Peyer's patch (tissue), 4 donors: ENCODE measurements at regions not wholly inside any gene's neighbourhood (a gene's known extent, or its start where the extent isn't known, plus 50 kb on each side); places are given as distances from the start of the nearest gene placed in this dataset.

ENCODE experiments used
- DNase-seq, 3 donors: peaks; one replicate each; pipeline ENCODE4 v3.0.0-alpha.2; 2017 to 2019
- H3K27ac ChIP-seq, 4 donors: fragments of 200-600 bp; sonication (generic); one replicate each; pipeline ENCODE4 v1.5.1; 2016 to 2019
- H3K27me3 ChIP-seq, 2 donors: fragments of 200-600 bp; sonication (generic); one replicate each; pipeline ENCODE4 v1.5.1; 2019
- H3K36me3 ChIP-seq, 3 donors: fragments of 200-600 bp; sonication (generic); one replicate each; pipeline ENCODE4 v1.5.1; 2016 to 2019
- H3K4me1 ChIP-seq, 4 donors: fragments of 200-600 bp; sonication (generic); one replicate each; pipeline ENCODE4 v1.5.1; 2016 to 2019
- H3K4me3 ChIP-seq, 4 donors: fragments of 200-600 bp; sonication (generic); 1 replicate in 3 of 4; 2 replicates in 1 of 4; pipeline ENCODE4 v1.5.1; 2016 to 2019; ENCODE audit warnings: mild to moderate bottlenecking in 1 of 4
- H3K9me3 ChIP-seq, 4 donors: fragments of 200-600 bp; sonication (generic); one replicate each; pipeline ENCODE4 v1.5.1; 2016 to 2019; ENCODE audit warnings: mild to moderate bottlenecking in 1 of 4
- CTCF ChIP-seq, 6 experiments: fragments of 450-650 bp in 4 of 6; fragments of 200-600 bp in 2 of 6; sonication (generic) in 1 of 6; IDR thresholded peaks; one replicate each; pipeline ENCODE4 v1.5.1; 2017 to 2019; ENCODE audit warnings: antibody characterized with exemption in 6 of 6, mild to moderate bottlenecking in 3 of 6, moderate library complexity in 1 of 6
- POLR2A ChIP-seq, 2 donors: fragments of 450-650 bp; IDR thresholded peaks; one replicate each; pipeline ENCODE4 v1.5.1; 2017; ENCODE audit warnings: antibody characterized with exemption in 2 of 2, mild to moderate bottlenecking in 2 of 2, moderate library complexity in 2 of 2

- Histone ChIP-seq H3K4me1 (no peaks in the 10 kb centered on the region), H3K27me3 (no peaks in the 10 kb centered on the region), H3K36me3 (no peaks in the 10 kb centered on the region), H3K9me3 (no peaks in the 10 kb centered on the region), H3K27ac (no peak overlapping the region), H3K4me3 (no peak overlapping the region)
- no peak for TF ChIP-seq CTCF (IDR thresholded peaks at IDR 0.05)
- TF ChIP-seq POLR2A (IDR thresholded peaks at IDR 0.05) = no peak
- no peak for DNase-seq
These were observed 525.6 kb downstream of the MDFIC start for GRCh38 chr7:115447495-115447894.

GRCh38 chr7:115441033-115441432 is 519.1 kb downstream of the MDFIC start:
- H3K9me3 ChIP-seq = no peaks in the 10 kb centered on the region
- H3K36me3 ChIP-seq = no peaks in the 10 kb centered on the region
- TF ChIP-seq POLR2A (IDR thresholded peaks at IDR 0.05) (no peak), CTCF (IDR thresholded peaks at IDR 0.05) (no peak)
- H3K27me3 ChIP-seq = no peaks in the 10 kb centered on the region
- DNase-seq = no peak
- H3K27ac ChIP-seq = no peak overlapping the region
- no peaks in the 10 kb centered on the region for H3K4me1 ChIP-seq
- H3K4me3 ChIP-seq = no peak overlapping the region

GRCh38 chr7:115435178-115435577 is 513.3 kb downstream of the MDFIC start:
- DNase-seq = no peak
- no peaks in the 10 kb centered on the region for H3K36me3 ChIP-seq
- TF ChIP-seq POLR2A (IDR thresholded peaks at IDR 0.05) (no peak), CTCF (IDR thresholded peaks at IDR 0.05) (no peak)
- no peak overlapping the region for H3K27ac ChIP-seq
- H3K4me3 ChIP-seq = no peak overlapping the region
- no peaks in the 10 kb centered on the region for H3K9me3 ChIP-seq
- peaks cover 0 to 5% (median 0%) of the 10 kb centered on the region in 4 donors for H3K4me1 ChIP-seq
- no peaks in the 10 kb centered on the region for H3K27me3 ChIP-seq

GRCh38 chr7:115429918-115430317 is 508.0 kb downstream of the MDFIC start:
- Histone ChIP-seq H3K27me3 (no peaks in the 10 kb centered on the region), H3K27ac (no peak overlapping the region), H3K9me3 (no peaks in the 10 kb centered on the region), H3K4me3 (no peak overlapping the region), H3K4me1 (peaks cover 0 to 5% (median 0%) of the 10 kb centered on the region in 4 donors), H3K36me3 (no peaks in the 10 kb centered on the region)
- TF ChIP-seq POLR2A (IDR thresholded peaks at IDR 0.05) (no peak), CTCF (IDR thresholded peaks at IDR 0.05) (no peak)
- DNase-seq = no peak

GRCh38 chr7:115417662-115418061 is 495.8 kb downstream of the MDFIC start:
- no peaks in the 10 kb centered on the region for H3K36me3 ChIP-seq
- H3K4me1 ChIP-seq = no peaks in the 10 kb centered on the region
- H3K9me3 ChIP-seq = no peaks in the 10 kb centered on the region
- TF ChIP-seq POLR2A (IDR thresholded peaks at IDR 0.05) (no peak), CTCF (IDR thresholded peaks at IDR 0.05) (no peak)
- H3K4me3 ChIP-seq = no peak overlapping the region
- H3K27me3 ChIP-seq = no peaks in the 10 kb centered on the region
- no peak for DNase-seq
- no peak overlapping the region for H3K27ac ChIP-seq
